ENCODE measurements at regions not wholly inside any gene's neighbourhood (a gene's known extent, or its start where the extent isn't known, plus 50 kb on each side); places are given as distances from the start of the nearest gene placed in this dataset.

DNA sequence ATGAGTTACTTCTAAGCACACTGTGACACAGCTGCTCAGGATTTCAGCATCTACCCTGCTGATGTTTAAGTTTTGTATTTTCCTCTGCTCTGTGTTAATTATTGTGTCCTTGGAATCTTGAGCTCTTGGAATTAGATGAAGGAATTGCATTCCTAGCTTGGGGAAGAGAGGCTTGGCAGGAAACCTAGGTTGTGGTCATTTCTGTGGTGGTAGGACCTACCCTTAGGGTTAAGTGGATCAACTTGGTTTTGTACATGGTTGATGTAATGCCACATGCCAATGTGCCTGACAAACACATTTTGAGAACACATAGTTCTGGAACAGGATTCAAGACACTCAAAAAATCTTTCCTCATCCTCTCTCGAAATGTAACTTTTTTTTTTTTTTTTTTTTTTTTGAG is 264.5 kb upstream of the MEX3C start:
- no peak for TF ChIP-seq ZC3H11A (IDR thresholded peaks at IDR 0.05; ENCODE audit: low read depth, low read length)
- TF ChIP-seq, protein P1, sequence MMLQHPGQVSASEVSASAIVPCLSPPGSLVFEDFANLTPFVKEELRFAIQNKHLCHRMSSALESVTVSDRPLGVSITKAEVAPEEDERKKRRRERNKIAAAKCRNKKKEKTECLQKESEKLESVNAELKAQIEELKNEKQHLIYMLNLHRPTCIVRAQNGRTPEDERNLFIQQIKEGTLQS (IDR thresholded peaks at IDR 0.05) = no peak
- TF ChIP-seq, protein P1 (CRISPR knock-in tag; conservative IDR thresholded peaks at IDR 0.05) = no peak
- TF ChIP-seq, protein P2, sequence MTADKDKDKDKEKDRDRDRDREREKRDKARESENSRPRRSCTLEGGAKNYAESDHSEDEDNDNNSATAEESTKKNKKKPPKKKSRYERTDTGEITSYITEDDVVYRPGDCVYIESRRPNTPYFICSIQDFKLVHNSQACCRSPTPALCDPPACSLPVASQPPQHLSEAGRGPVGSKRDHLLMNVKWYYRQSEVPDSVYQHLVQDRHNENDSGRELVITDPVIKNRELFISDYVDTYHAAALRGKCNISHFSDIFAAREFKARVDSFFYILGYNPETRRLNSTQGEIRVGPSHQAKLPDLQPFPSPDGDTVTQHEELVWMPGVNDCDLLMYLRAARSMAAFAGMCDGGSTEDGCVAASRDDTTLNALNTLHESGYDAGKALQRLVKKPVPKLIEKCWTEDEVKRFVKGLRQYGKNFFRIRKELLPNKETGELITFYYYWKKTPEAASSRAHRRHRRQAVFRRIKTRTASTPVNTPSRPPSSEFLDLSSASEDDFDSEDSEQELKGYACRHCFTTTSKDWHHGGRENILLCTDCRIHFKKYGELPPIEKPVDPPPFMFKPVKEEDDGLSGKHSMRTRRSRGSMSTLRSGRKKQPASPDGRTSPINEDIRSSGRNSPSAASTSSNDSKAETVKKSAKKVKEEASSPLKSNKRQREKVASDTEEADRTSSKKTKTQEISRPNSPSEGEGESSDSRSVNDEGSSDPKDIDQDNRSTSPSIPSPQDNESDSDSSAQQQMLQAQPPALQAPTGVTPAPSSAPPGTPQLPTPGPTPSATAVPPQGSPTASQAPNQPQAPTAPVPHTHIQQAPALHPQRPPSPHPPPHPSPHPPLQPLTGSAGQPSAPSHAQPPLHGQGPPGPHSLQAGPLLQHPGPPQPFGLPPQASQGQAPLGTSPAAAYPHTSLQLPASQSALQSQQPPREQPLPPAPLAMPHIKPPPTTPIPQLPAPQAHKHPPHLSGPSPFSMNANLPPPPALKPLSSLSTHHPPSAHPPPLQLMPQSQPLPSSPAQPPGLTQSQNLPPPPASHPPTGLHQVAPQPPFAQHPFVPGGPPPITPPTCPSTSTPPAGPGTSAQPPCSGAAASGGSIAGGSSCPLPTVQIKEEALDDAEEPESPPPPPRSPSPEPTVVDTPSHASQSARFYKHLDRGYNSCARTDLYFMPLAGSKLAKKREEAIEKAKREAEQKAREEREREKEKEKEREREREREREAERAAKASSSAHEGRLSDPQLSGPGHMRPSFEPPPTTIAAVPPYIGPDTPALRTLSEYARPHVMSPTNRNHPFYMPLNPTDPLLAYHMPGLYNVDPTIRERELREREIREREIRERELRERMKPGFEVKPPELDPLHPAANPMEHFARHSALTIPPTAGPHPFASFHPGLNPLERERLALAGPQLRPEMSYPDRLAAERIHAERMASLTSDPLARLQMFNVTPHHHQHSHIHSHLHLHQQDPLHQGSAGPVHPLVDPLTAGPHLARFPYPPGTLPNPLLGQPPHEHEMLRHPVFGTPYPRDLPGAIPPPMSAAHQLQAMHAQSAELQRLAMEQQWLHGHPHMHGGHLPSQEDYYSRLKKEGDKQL (CRISPR knock-in tag; IDR thresholded peaks at IDR 0.05; ENCODE audit: borderline replicate concordance) = no peak
- no peak for TF ChIP-seq ZNF121 (CRISPR knock-in tag; conservative IDR thresholded peaks at IDR 0.05)

Data from K562 (cell line).